H1 (cell line): ENCODE measurements at regions not wholly inside any gene's neighbourhood (a gene's known extent, or its start where the extent isn't known, plus 50 kb on each side); places are given as distances from the start of the nearest gene placed in this dataset.

Experiments
- EGR1 ChIP-seq: IDR thresholded peaks from 2 replicates; pipeline ENCODE4 v1.6.1; 2011; ENCODE audit warnings: low read depth, low read length, borderline replicate concordance
- FOSL1 ChIP-seq: IDR thresholded peaks from 2 replicates; pipeline ENCODE4 v1.6.1; 2011; ENCODE audit warnings: mild to moderate bottlenecking, low read depth, low read length, moderate library complexity; ENCODE audit not compliant: insufficient read depth
- HDAC2 ChIP-seq, 2 experiments: fragments of 300-600 bp in 1 of 2; sonication (generic) in 1 of 2; IDR thresholded peaks; 2 replicates each; pipeline ENCODE4 v1.6.1; 2011 to 2012; ENCODE audit warnings: low read depth in 2 of 2, low read length in 2 of 2, mild to moderate bottlenecking in 2 of 2, moderate library complexity in 2 of 2, borderline replicate concordance in 1 of 2, inconsistent platforms in 1 of 2
- MAFK ChIP-seq: IDR thresholded peaks from 2 replicates; pipeline ENCODE4 v1.6.1; 2012; ENCODE audit warnings: low read depth, mild to moderate bottlenecking, improper control_type of control experiment, low read length
- NRF1 ChIP-seq: IDR thresholded peaks from 2 replicates; pipeline ENCODE4 v1.6.1; 2011; ENCODE audit warnings: mild to moderate bottlenecking, low read depth, low read length, improper control_type of control experiment
- SP2 ChIP-seq: IDR thresholded peaks from 2 replicates; pipeline ENCODE4 v1.6.1; 2012; ENCODE audit warnings: mild to moderate bottlenecking, low read length, inconsistent platforms
- TF ChIP-seq, protein P1 (sequence below): IDR thresholded peaks from 2 replicates; pipeline ENCODE4 v1.6.1; 2011; ENCODE audit warnings: low read length, improper control_type of control experiment

DNA sequence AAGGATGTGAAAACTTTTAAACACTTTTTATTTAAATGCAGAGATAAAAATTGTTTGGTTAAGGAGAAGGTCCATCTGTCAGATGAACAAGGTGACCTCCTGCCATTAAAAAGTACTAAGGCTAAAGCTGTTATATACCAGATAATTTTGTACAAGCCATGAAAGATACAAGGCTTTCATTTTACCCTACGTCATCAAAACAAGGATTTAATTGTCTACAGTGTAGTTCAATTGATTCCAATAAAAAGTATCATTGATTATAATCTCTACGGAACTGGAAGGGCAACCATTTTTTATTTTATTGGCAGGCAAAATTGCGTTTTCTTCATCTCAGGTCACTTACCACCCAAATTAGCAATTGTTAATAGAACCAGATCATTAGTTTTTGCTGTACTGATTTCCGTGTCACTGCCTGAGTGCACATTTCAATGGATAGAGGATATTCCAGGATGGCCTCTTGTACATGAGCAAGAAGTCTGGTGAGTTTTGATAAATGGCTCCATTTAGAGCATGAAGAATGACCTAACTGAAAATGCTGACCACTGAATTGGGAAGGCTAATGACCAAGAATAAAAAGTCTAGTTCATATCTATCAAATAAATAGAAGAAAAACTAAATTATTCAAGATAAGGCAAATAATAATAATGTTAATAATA, 564.9 kb downstream of the JRKL start (continued):
- TF ChIP-seq, protein P1, sequence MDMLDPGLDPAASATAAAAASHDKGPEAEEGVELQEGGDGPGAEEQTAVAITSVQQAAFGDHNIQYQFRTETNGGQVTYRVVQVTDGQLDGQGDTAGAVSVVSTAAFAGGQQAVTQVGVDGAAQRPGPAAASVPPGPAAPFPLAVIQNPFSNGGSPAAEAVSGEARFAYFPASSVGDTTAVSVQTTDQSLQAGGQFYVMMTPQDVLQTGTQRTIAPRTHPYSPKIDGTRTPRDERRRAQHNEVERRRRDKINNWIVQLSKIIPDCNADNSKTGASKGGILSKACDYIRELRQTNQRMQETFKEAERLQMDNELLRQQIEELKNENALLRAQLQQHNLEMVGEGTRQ = no peak
- no peak for TF ChIP-seq FOSL1
- TF ChIP-seq HDAC2 (IDR thresholded peaks at IDR 0.05; ENCODE audit: borderline replicate concordance in 1 of 2, low read depth in 2 of 2, low read length in 2 of 2) = no peak
- no peak for TF ChIP-seq SP2
- no peak for TF ChIP-seq EGR1
- no peak for TF ChIP-seq NRF1
- TF ChIP-seq MAFK = no peak
